Tibial artery (tissue), 4 donors: ENCODE measurements at regions not wholly inside any gene's neighbourhood (a gene's known extent, or its start where the extent isn't known, plus 50 kb on each side); places are given as distances from the start of the nearest gene placed in this dataset.

Experiments used
- DNase-seq, 2 donors: peaks; one replicate each; pipeline ENCODE4 v3.0.0-alpha.2; 2019
- H3K27ac ChIP-seq, 2 donors: fragments of 200-600 bp; sonication (generic) in 1 of 2; 1 replicate in 1 of 2; 2 replicates in 1 of 2; pipeline ENCODE4 v1.5.1; 2018 to 2019; ENCODE audit warnings: mild to moderate bottlenecking in 1 of 2
- H3K27me3 ChIP-seq, 2 donors: fragments of 200-600 bp; sonication (generic) in 1 of 2; one replicate each; pipeline versions ENCODE4 v1.5.1 to v1.6.0; 2016 to 2019
- H3K36me3 ChIP-seq, 3 donors: fragments of 200-600 bp; sonication (generic) in 2 of 3; one replicate each; pipeline ENCODE4 v1.5.1; 2016 to 2019; ENCODE audit warnings: mild to moderate bottlenecking in 2 of 3
- H3K4me1 ChIP-seq, 4 donors: fragments of 200-600 bp; sonication (generic) in 2 of 4; 1 replicate in 3 of 4; 2 replicates in 1 of 4; pipeline ENCODE4 v1.5.1; 2016 to 2019
- H3K4me3 ChIP-seq, 2 donors: fragments of 200-600 bp; sonication (generic) in 1 of 2; 1 replicate in 1 of 2; 2 replicates in 1 of 2; pipeline ENCODE4 v1.5.1; 2018 to 2019; ENCODE audit warnings: mild to moderate bottlenecking in 2 of 2
- H3K9me3 ChIP-seq, 3 donors: fragments of 200-600 bp; sonication (generic) in 1 of 3; one replicate each; pipeline ENCODE4 v1.5.1; 2016 to 2019
- intact Hi-C: fragments of 100-400 bp; cut with DNase I; formaldehyde crosslinking; loops from one replicate; pipeline ENCODE4 v1.15.0; 2023; ENCODE audit warnings: low total_unique reads
- TF ChIP-seq, protein P1 (sequence below), 2 experiments: fragments of 200-600 bp in 1 of 2; fragments of 450-650 bp in 1 of 2; IDR thresholded peaks; one replicate each; pipeline ENCODE4 v1.5.1; 2017 to 2019; ENCODE audit warnings: antibody characterized with exemption in 2 of 2, mild to moderate bottlenecking in 1 of 2, moderate library complexity in 1 of 2

DNA sequence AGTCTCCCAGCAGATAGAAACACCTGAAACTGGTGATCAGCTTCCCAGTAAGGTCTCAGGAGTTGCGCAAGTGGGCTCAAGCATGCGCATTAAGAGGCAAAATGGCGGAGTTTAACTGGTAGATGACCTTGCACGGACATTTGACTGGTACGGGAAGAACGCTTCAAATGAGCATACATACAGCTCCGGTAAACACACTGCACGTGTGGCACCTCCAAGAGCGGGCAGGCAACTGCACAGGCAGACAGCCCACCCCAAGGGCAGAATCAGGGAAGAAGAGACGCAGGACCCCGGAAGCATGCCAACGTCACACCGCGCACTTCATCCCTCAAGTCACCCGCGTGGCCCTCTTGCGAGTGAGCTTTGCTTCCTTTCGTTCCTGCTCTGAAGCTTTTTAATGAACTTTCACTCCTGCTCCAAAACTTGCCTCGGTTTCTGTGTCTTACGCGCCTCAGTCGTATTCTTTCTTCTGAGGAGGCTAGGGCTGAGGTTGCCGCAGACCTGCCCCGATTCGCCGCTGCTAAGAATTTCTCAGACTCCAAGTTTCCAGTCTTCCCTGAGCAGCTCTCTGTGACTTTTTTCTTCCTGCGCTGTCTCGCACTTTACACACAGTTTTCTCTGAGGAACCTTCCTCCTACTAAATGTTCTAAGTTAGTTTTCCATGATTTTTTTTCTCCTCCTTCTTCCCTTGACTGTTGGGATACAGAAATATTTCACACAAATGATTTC lies 180.7 kb upstream of the ZFP42 start:
- Histone ChIP-seq H3K36me3 (no peaks in the 10 kb centered on the region), H3K27ac (peak overlapping the region in 1 of 2 donors; percentile 50), H3K9me3 (no peaks in the 10 kb centered on the region), H3K4me1 (no peaks in the 10 kb centered on the region), H3K27me3 (no peaks in the 10 kb centered on the region), H3K4me3 (peak overlapping the region; percentile 27 to 39)
- intact Hi-C loops = no loop called here
- DNase-seq = no peak
- TF ChIP-seq, protein P1, sequence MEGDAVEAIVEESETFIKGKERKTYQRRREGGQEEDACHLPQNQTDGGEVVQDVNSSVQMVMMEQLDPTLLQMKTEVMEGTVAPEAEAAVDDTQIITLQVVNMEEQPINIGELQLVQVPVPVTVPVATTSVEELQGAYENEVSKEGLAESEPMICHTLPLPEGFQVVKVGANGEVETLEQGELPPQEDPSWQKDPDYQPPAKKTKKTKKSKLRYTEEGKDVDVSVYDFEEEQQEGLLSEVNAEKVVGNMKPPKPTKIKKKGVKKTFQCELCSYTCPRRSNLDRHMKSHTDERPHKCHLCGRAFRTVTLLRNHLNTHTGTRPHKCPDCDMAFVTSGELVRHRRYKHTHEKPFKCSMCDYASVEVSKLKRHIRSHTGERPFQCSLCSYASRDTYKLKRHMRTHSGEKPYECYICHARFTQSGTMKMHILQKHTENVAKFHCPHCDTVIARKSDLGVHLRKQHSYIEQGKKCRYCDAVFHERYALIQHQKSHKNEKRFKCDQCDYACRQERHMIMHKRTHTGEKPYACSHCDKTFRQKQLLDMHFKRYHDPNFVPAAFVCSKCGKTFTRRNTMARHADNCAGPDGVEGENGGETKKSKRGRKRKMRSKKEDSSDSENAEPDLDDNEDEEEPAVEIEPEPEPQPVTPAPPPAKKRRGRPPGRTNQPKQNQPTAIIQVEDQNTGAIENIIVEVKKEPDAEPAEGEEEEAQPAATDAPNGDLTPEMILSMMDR (IDR thresholded peaks at IDR 0.05) = no peak

DNA sequence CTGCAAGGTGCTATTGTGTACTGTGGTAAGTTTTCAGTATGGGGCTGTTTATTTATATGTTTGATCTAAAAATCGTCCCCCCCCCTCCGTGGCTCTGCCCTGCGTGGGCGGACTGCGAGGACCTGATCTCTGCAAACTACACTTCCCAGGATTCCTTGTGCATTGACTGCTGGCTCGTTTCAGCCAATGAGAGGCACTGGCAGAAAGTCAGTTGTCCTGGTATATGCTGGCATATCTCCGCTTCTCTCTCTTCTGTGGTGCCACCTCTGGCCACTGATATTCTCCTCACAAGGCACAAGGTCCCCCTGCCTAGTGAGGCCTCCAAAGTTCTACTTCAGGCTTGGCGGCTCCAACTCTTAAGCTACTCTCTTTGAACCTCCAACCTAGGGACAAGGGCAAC lies 168.8 kb upstream of the ZFP42 start:
- no peak for DNase-seq
- TF ChIP-seq, protein P1 (IDR thresholded peaks at IDR 0.05) = no peak
- Histone ChIP-seq H3K27me3 (no peaks in the 10 kb centered on the region), H3K4me3 (no peak overlapping the region), H3K4me1 (no peaks in the 10 kb centered on the region), H3K9me3 (peaks cover 0 to 3% (median 0%) of the 10 kb centered on the region in 3 donors), H3K36me3 (no peaks in the 10 kb centered on the region), H3K27ac (no peak overlapping the region)
- intact Hi-C loops = no loop called here

DNA sequence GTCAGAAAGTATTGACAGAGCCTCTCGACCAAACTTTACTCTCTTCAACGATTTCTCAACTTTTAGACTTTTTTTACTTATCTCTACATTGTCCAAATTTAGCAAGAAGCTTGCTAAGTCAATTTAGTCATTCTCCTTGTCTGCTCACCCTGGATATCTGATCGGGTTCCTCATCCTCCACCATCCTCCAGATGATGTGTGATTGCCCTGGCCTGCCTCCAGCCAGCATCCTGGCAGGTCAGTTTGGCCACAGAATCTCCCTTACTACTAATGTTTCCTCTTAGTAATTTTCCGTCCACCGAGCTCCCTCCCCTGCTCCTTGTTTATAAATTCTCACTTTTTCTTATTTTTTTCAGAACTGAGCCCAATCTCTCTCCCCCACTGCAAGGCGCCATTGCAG lies 167.9 kb upstream of the ZFP42 start:
- DNase-seq = no peak
- TF ChIP-seq, protein P1 (IDR thresholded peaks at IDR 0.05) = no peak
- H3K9me3 ChIP-seq = peaks cover 0 to 8% (median 3%) of the 10 kb centered on the region in 3 donors
- intact Hi-C loops = no loop called here
- no peak overlapping the region for H3K27ac ChIP-seq
- H3K4me3 ChIP-seq = no peak overlapping the region
- H3K4me1 ChIP-seq = no peaks in the 10 kb centered on the region
- H3K36me3 ChIP-seq = no peaks in the 10 kb centered on the region
- H3K27me3 ChIP-seq = no peaks in the 10 kb centered on the region

DNA sequence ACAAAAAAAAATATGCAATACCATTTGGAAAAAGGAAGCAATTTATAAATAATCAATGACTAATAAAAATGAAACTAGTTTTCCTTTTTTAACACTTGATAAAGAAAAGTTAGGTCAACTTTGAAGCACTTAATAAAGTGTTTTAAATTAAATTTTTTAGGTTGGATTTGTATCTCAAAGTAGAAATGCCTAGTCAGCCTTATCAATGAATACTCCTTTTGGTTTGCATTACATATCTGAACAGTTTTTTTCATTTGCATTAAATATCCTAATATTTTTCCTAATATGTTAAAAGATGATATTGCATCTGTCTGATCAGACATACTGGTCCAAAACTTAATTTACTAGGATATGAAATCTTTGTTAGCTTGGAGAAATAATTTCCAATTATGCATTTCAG lies 155.8 kb upstream of the ZFP42 start:
- no peak overlapping the region for H3K27ac ChIP-seq
- peaks cover 0 to 5% (median 4%) of the 10 kb centered on the region in 3 donors for H3K9me3 ChIP-seq
- no peak for DNase-seq
- H3K4me3 ChIP-seq = no peak overlapping the region
- H3K27me3 ChIP-seq = no peaks in the 10 kb centered on the region
- TF ChIP-seq, protein P1 (IDR thresholded peaks at IDR 0.05) = no peak
- H3K36me3 ChIP-seq = no peaks in the 10 kb centered on the region
- intact Hi-C loops = no loop called here
- no peaks in the 10 kb centered on the region for H3K4me1 ChIP-seq

DNA sequence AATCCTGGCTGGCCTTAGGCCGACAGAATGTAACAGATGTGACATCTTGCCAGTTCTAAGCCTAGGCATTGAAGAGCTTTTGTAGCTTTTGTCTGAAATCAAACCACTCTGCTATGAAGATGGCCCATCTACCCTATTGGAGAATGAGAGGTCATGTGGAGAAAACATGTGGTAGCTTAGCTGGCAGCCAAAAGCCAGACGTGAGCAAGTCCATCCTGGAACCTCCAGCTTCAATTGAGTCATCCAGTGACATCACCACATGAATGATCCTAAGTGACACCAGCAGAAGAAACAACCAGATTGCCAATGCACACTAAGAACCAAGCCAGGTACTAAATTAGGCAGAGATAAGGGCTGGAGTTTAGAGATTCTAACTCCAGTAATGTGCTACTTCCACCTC lies 154.8 kb upstream of the ZFP42 start:
- Histone ChIP-seq H3K27me3 (no peaks in the 10 kb centered on the region), H3K4me3 (no peak overlapping the region), H3K9me3 (peaks cover 0 to 5% (median 4%) of the 10 kb centered on the region in 3 donors), H3K4me1 (no peaks in the 10 kb centered on the region), H3K36me3 (no peaks in the 10 kb centered on the region), H3K27ac (no peak overlapping the region)
- no peak for DNase-seq
- TF ChIP-seq, protein P1 (IDR thresholded peaks at IDR 0.05) = no peak
- intact Hi-C loops = no loop called here
